ENCODE measurements at regions not wholly inside any gene's neighbourhood (a gene's known extent, or its start where the extent isn't known, plus 50 kb on each side); places are given as distances from the start of the nearest gene placed in this dataset.
"Not testable (repeated sequence)": the region's sequence is repeated elsewhere in the genome, so short reads cannot be mapped to it uniquely, and the experiment has no call there.

- DNase-seq (ENCODE audit: low spot score): no peak
Observed at GRCh38 chr18:21928925-21929324, 188.3 kb downstream of the MIB1 start.

GRCh38 chr18:21930177-21930576 lies 189.6 kb downstream of the MIB1 start:
- no peak for DNase-seq (ENCODE audit: low spot score)

- DNase-seq (ENCODE audit: low spot score): no peak
Observed at GRCh38 chr18:21933931-21934765, 193.6 kb downstream of the MIB1 start.

GRCh38 chr18:21934766-21935015 lies 194.1 kb downstream of the MIB1 start:
- DNase-seq (ENCODE audit: low spot score): no peak

GRCh38 chr18:21943456-21943855 lies 202.9 kb downstream of the MIB1 start:
- DNase-seq (ENCODE audit: low spot score): no peak

GRCh38 chr18:21949326-21950015 lies 208.9 kb downstream of the MIB1 start:
- no peak for DNase-seq (ENCODE audit: low spot score)

GRCh38 chr18:21955757-21956652 lies 213.4 kb upstream of the GATA6 start:
- DNase-seq (ENCODE audit: low spot score): peak; percentile 58

- DNase-seq (ENCODE audit: low spot score): no peak
Observed at GRCh38 chr18:21958263-21958662, 211.1 kb upstream of the GATA6 start.

- no peak for DNase-seq (ENCODE audit: low spot score)
Observed at GRCh38 chr18:21958707-21959450, 210.5 kb upstream of the GATA6 start.

GRCh38 chr18:21960189-21960588 lies 209.2 kb upstream of the GATA6 start:
- no peak for DNase-seq (ENCODE audit: low spot score)

- no peak for DNase-seq (ENCODE audit: low spot score)
Observed at GRCh38 chr18:21963336-21963735, 206.1 kb upstream of the GATA6 start.

- DNase-seq (ENCODE audit: low spot score): no peak
Observed at GRCh38 chr18:21968338-21968737, 201.1 kb upstream of the GATA6 start.

GRCh38 chr18:21972281-21972680 lies 197.1 kb upstream of the GATA6 start:
- DNase-seq (ENCODE audit: low spot score): no peak

- not testable (repeated sequence) for DNase-seq (ENCODE audit: low spot score)
Observed at GRCh38 chr18:21975954-21976353, 193.4 kb upstream of the GATA6 start.

- no peak for DNase-seq (ENCODE audit: low spot score)
Observed at GRCh38 chr18:21978546-21979170, 190.7 kb upstream of the GATA6 start.

- peak; percentile 46 for DNase-seq (ENCODE audit: low spot score)
Observed at GRCh38 chr18:21979171-21979560, 190.2 kb upstream of the GATA6 start.

GRCh38 chr18:21979759-21980158 lies 189.6 kb upstream of the GATA6 start:
- DNase-seq (ENCODE audit: low spot score): no peak

GRCh38 chr18:21980744-21981143 lies 188.6 kb upstream of the GATA6 start:
- peak; percentile 68 for DNase-seq (ENCODE audit: low spot score)

GRCh38 chr18:21981489-21981888 lies 187.9 kb upstream of the GATA6 start:
- not testable (repeated sequence) for DNase-seq (ENCODE audit: low spot score)

GRCh38 chr18:21991081-21991534 lies 178.3 kb upstream of the GATA6 start:
- DNase-seq (ENCODE audit: low spot score): peak; percentile 59

- no peak for DNase-seq (ENCODE audit: low spot score)
Observed at GRCh38 chr18:21991886-21992285, 177.5 kb upstream of the GATA6 start.

Measured in HuH-7 (cell line).